HG02763 (cell line): ENCODE measurements at regions not wholly inside any gene's neighbourhood (a gene's known extent, or its start where the extent isn't known, plus 50 kb on each side); places are given as distances from the start of the nearest gene placed in this dataset.

Experiments
- ATAC-seq: cut with Tn5 transposase; IDR thresholded peaks from one replicate; pipeline ENCODE4 v1.9.1; 2021; ENCODE audit warnings: mild to moderate bottlenecking, moderate library complexity; ENCODE audit not compliant: unreplicated experiment

GRCh38 chr11:29018631-29019030 is 910.4 kb downstream of the METTL15 start:
- no peak for ATAC-seq

GRCh38 chr11:29017941-29018340 is 909.8 kb downstream of the METTL15 start:
- ATAC-seq = no peak

GRCh38 chr11:29012507-29012906 is 904.3 kb downstream of the METTL15 start:
- no peak for ATAC-seq

GRCh38 chr11:29009426-29009825 is 901.2 kb downstream of the METTL15 start:
- no peak for ATAC-seq

- ATAC-seq = no peak
These were observed 900.3 kb downstream of the METTL15 start for GRCh38 chr11:29008481-29008880.

- no peak for ATAC-seq
These were observed 898.5 kb downstream of the METTL15 start for GRCh38 chr11:29006668-29007067.

GRCh38 chr11:29005401-29005980 is 897.3 kb downstream of the METTL15 start:
- ATAC-seq = no peak

- ATAC-seq = no peak
These were observed 894.6 kb downstream of the METTL15 start for GRCh38 chr11:29002816-29003215.

- ATAC-seq = no peak
These were observed 891.4 kb downstream of the METTL15 start for GRCh38 chr11:28999620-29000019.

GRCh38 chr11:28992996-28993395 is 884.8 kb downstream of the METTL15 start:
- ATAC-seq = no peak

- no peak for ATAC-seq
These were observed 876.0 kb downstream of the METTL15 start for GRCh38 chr11:28984231-28984630.

- no peak for ATAC-seq
These were observed 875.6 kb downstream of the METTL15 start for GRCh38 chr11:28983780-28984179.

- ATAC-seq = no peak
These were observed 873.2 kb downstream of the METTL15 start for GRCh38 chr11:28981381-28981780.

- no peak for ATAC-seq
These were observed 868.6 kb downstream of the METTL15 start for GRCh38 chr11:28976801-28977145.

GRCh38 chr11:28976012-28976800 is 868.0 kb downstream of the METTL15 start:
- ATAC-seq = no peak

GRCh38 chr11:28969832-28970231 is 861.6 kb downstream of the METTL15 start:
- ATAC-seq = no peak

- no peak for ATAC-seq
These were observed 858.8 kb downstream of the METTL15 start for GRCh38 chr11:28966951-28967350.

GRCh38 chr11:28965819-28966218 is 857.6 kb downstream of the METTL15 start:
- no peak for ATAC-seq

- ATAC-seq = no peak
These were observed 856.6 kb downstream of the METTL15 start for GRCh38 chr11:28964811-28965210.

GRCh38 chr11:28963187-28963586 is 855.0 kb downstream of the METTL15 start:
- ATAC-seq = no peak

- ATAC-seq = no peak
These were observed 854.3 kb downstream of the METTL15 start for GRCh38 chr11:28962502-28962901.

GRCh38 chr11:28961726-28962125 is 853.5 kb downstream of the METTL15 start:
- no peak for ATAC-seq

GRCh38 chr11:28956446-28956845 is 848.3 kb downstream of the METTL15 start:
- no peak for ATAC-seq
